ENCODE measurements at regions not wholly inside any gene's neighbourhood (a gene's known extent, or its start where the extent isn't known, plus 50 kb on each side); places are given as distances from the start of the nearest gene placed in this dataset.

GRCh38 chr21:26368591-26369320 lies 198.2 kb upstream of the APP start:
- H3K9me3 Mint-ChIP-seq, result peaks cover 3% of the 10 kb centered on the region
- H3K4me3 Mint-ChIP-seq, result no peak overlapping the region
- TF ChIP-seq CTCF (IDR thresholded peaks at IDR 0.05; ENCODE audit: unreplicated experiment in 3 of 3), result no peak
- no peak overlapping the region for H3K27ac Mint-ChIP-seq
- no peaks in the 10 kb centered on the region for H3K27me3 Mint-ChIP-seq (ENCODE audit: low read depth)
- H3K36me3 Mint-ChIP-seq (ENCODE audit: low read depth), result no peaks in the 10 kb centered on the region
- H3K4me1 Mint-ChIP-seq, result no peaks in the 10 kb centered on the region

- Mint-ChIP-seq H3K4me1 (no peaks in the 10 kb centered on the region), H3K4me3 (no peak overlapping the region), H3K27ac (no peak overlapping the region), H3K36me3 (ENCODE audit: low read depth) (no peaks in the 10 kb centered on the region), H3K27me3 (ENCODE audit: low read depth) (no peaks in the 10 kb centered on the region), H3K9me3 (no peaks in the 10 kb centered on the region)
- no peak for TF ChIP-seq CTCF (IDR thresholded peaks at IDR 0.05; ENCODE audit: unreplicated experiment in 3 of 3)
Measured at GRCh38 chr21:26366781-26367180, 196.2 kb upstream of the APP start.

- no peak for TF ChIP-seq CTCF (IDR thresholded peaks at IDR 0.05; ENCODE audit: unreplicated experiment in 3 of 3)
- Mint-ChIP-seq H3K4me3 (no peak overlapping the region), H3K36me3 (ENCODE audit: low read depth) (no peaks in the 10 kb centered on the region), H3K27ac (no peak overlapping the region), H3K9me3 (no peaks in the 10 kb centered on the region), H3K27me3 (ENCODE audit: low read depth) (no peaks in the 10 kb centered on the region), H3K4me1 (no peaks in the 10 kb centered on the region)
Measured at GRCh38 chr21:26365849-26366248, 195.3 kb upstream of the APP start.

GRCh38 chr21:26351661-26352060 lies 181.1 kb upstream of the APP start:
- TF ChIP-seq CTCF (IDR thresholded peaks at IDR 0.05; ENCODE audit: unreplicated experiment in 3 of 3), result no peak
- H3K9me3 Mint-ChIP-seq, result peaks cover 6% of the 10 kb centered on the region
- no peak overlapping the region for H3K4me3 Mint-ChIP-seq
- no peaks in the 10 kb centered on the region for H3K27me3 Mint-ChIP-seq (ENCODE audit: low read depth)
- H3K36me3 Mint-ChIP-seq (ENCODE audit: low read depth), result no peaks in the 10 kb centered on the region
- no peak overlapping the region for H3K27ac Mint-ChIP-seq
- no peaks in the 10 kb centered on the region for H3K4me1 Mint-ChIP-seq

GRCh38 chr21:26332867-26333266 lies 162.3 kb upstream of the APP start:
- no peak overlapping the region for H3K27ac Mint-ChIP-seq
- no peaks in the 10 kb centered on the region for H3K36me3 Mint-ChIP-seq (ENCODE audit: low read depth)
- no peaks in the 10 kb centered on the region for H3K4me1 Mint-ChIP-seq
- no peak overlapping the region for H3K4me3 Mint-ChIP-seq
- no peak for TF ChIP-seq CTCF (IDR thresholded peaks at IDR 0.05; ENCODE audit: unreplicated experiment in 3 of 3)
- H3K9me3 Mint-ChIP-seq, result peaks cover 9% of the 10 kb centered on the region
- peaks cover 6% of the 10 kb centered on the region for H3K27me3 Mint-ChIP-seq (ENCODE audit: low read depth)

All from nephron (organoid).